IPS-NIHi7 (cell line): ENCODE measurements at regions not wholly inside any gene's neighbourhood (a gene's known extent, or its start where the extent isn't known, plus 50 kb on each side); places are given as distances from the start of the nearest gene placed in this dataset.
"Not testable (repeated sequence)": the region's sequence is repeated elsewhere in the genome, so short reads cannot be mapped to it uniquely, and the experiment has no call there.

Experiments used
- DNase-seq: peaks from one replicate; pipeline ENCODE4 v3.0.0; 2012; ENCODE audit warnings: mixed read lengths; ENCODE audit errors: extremely low spot score

GRCh38 chr12:89289720-89290119 lies 62.6 kb downstream of the DUSP6 start:
- no peak for DNase-seq

GRCh38 chr12:89288959-89289358 lies 63.3 kb downstream of the DUSP6 start:
- no peak for DNase-seq

- DNase-seq, result no peak
These were observed 65.8 kb downstream of the DUSP6 start for GRCh38 chr12:89286501-89286900.

GRCh38 chr12:89281539-89281867 lies 70.8 kb downstream of the DUSP6 start:
- no peak for DNase-seq

- DNase-seq, result no peak
These were observed 71.3 kb downstream of the DUSP6 start for GRCh38 chr12:89280833-89281538.

- no peak for DNase-seq
These were observed 72.8 kb downstream of the DUSP6 start for GRCh38 chr12:89279499-89279898.

- DNase-seq, result no peak
These were observed 73.4 kb downstream of the DUSP6 start for GRCh38 chr12:89278862-89279261.

- peak; percentile 20 for DNase-seq
These were observed 74.1 kb downstream of the DUSP6 start for GRCh38 chr12:89278169-89278568.

- no peak for DNase-seq
These were observed 75.4 kb downstream of the DUSP6 start for GRCh38 chr12:89276860-89277259.

GRCh38 chr12:89273525-89273924 lies 78.8 kb downstream of the DUSP6 start:
- no peak for DNase-seq

GRCh38 chr12:89270548-89270947 lies 81.8 kb downstream of the DUSP6 start:
- no peak for DNase-seq

GRCh38 chr12:89269174-89269573 lies 83.1 kb downstream of the DUSP6 start:
- no peak for DNase-seq

GRCh38 chr12:89267404-89267803 lies 84.9 kb downstream of the DUSP6 start:
- DNase-seq, result no peak

- not testable (repeated sequence) for DNase-seq
These were observed 85.6 kb downstream of the DUSP6 start for GRCh38 chr12:89266574-89267188.

- DNase-seq, result no peak
These were observed 87.5 kb downstream of the DUSP6 start for GRCh38 chr12:89264837-89265236.

GRCh38 chr12:89263900-89264299 lies 88.4 kb downstream of the DUSP6 start:
- no peak for DNase-seq

GRCh38 chr12:89262855-89263552 lies 89.3 kb downstream of the DUSP6 start:
- no peak for DNase-seq

GRCh38 chr12:89261982-89262381 lies 90.3 kb downstream of the DUSP6 start:
- no peak for DNase-seq

GRCh38 chr12:89260841-89261637 lies 91.3 kb downstream of the DUSP6 start:
- no peak for DNase-seq

- no peak for DNase-seq
These were observed 92.5 kb downstream of the DUSP6 start for GRCh38 chr12:89259821-89260220.

GRCh38 chr12:89258240-89258969 lies 93.9 kb downstream of the DUSP6 start:
- DNase-seq, result no peak

GRCh38 chr12:89257340-89257739 lies 95.0 kb downstream of the DUSP6 start:
- no peak for DNase-seq
